Adrenal gland (tissue), 9 donors: ENCODE measurements at regions not wholly inside any gene's neighbourhood (a gene's known extent, or its start where the extent isn't known, plus 50 kb on each side); places are given as distances from the start of the nearest gene placed in this dataset.

Experiments
- DNase-seq, 7 donors: peaks; one replicate each; pipeline ENCODE4 v3.0.0-alpha.2; 2019 to 2020
- H3K27ac ChIP-seq, 5 donors: fragments of 200-600 bp; sonication (generic) in 4 of 5; 1 replicate in 3 of 5; 2 replicates in 2 of 5; pipeline versions ENCODE4 v1.5.1 to v1.8.0; 2016 to 2020; ENCODE audit warnings: mild to moderate bottlenecking in 1 of 5
- H3K27me3 ChIP-seq: fragments of 200-600 bp; 2 replicates; pipeline ENCODE4 v1.8.0; 2021
- H3K36me3 ChIP-seq, 2 donors: fragments of 200-600 bp; replicated peaks in 1 of 2; 1 replicate in 1 of 2; 2 replicates in 1 of 2; pipeline versions ENCODE4 v1.5.1 to v1.8.0; 2018 to 2022
- H3K4me1 ChIP-seq, 2 donors: fragments of 200-600 bp; replicated peaks in 1 of 2; 1 replicate in 1 of 2; 2 replicates in 1 of 2; pipeline versions ENCODE4 v1.5.1 to v1.8.0; 2018 to 2021
- H3K4me3 ChIP-seq, 4 donors: fragments of 200-600 bp; sonication (generic) in 3 of 4; one replicate each; pipeline ENCODE4 v1.5.1; 2016 to 2018
- H3K9me3 ChIP-seq, 3 donors: fragments of 200-600 bp; sonication (generic) in 1 of 3; replicated peaks in 1 of 3; 1 replicate in 2 of 3; 2 replicates in 1 of 3; pipeline versions ENCODE4 v1.5.1 to v1.8.0; 2016 to 2021
- CTCF ChIP-seq, 6 experiments: fragments of 450-650 bp in 4 of 6; fragments of 200-600 bp in 2 of 6; sonication (generic) in 1 of 6; IDR thresholded peaks; 1 replicate in 5 of 6; 2 replicates in 1 of 6; pipeline versions ENCODE4 v1.5.1 to v1.8.0; 2016 to 2021; ENCODE audit warnings: antibody characterized with exemption in 6 of 6, mild to moderate bottlenecking in 2 of 6, moderate library complexity in 1 of 6
- POLR2A ChIP-seq, 2 donors: fragments of 450-650 bp; IDR thresholded peaks; one replicate each; pipeline ENCODE4 v1.6.1; 2017; ENCODE audit warnings: antibody characterized with exemption in 2 of 2, mild to moderate bottlenecking in 2 of 2, moderate library complexity in 1 of 2
- WGBS, 4 donors: extraction: QIAGEN DNeasy Blood & Tissue Kit in 2 of 4; methylation state at CpG; one replicate each; pipeline versions ENCODE4 v1.1.5 to v1.1.7; 2013 to 2017; 5-methylcytosine and 5-hydroxymethylcytosine counted together
- intact Hi-C, 2 donors: fragments of 100-400 bp; cut with DNase I; formaldehyde crosslinking; loops; one replicate each; pipeline versions ENCODE4 v1.14.1 to v1.15.0; 2022 to 2023
- donor health status: healthy with polysubstance abuse.
- donor health status: Bipolar disorder and iron deficiency.
- donor health status: DM: yes; HTN: yes; CAD: no.
- donor health status: DM: no; HTN: no; CAD: no.
- donor health status: DM: no; HTN: no; CAD: no.

GRCh38 chr16:64380751-64381150 lies 741.1 kb downstream of the CDH11 start:
- no peak overlapping the region for H3K27ac ChIP-seq
- no peaks in the 10 kb centered on the region for H3K4me1 ChIP-seq
- TF ChIP-seq POLR2A (IDR thresholded peaks at IDR 0.05) (no peak), CTCF (IDR thresholded peaks at IDR 0.05) (no peak)
- no peak overlapping the region for H3K4me3 ChIP-seq
- H3K27me3 ChIP-seq, result no peaks in the 10 kb centered on the region
- H3K9me3 ChIP-seq, result no peaks in the 10 kb centered on the region
- intact Hi-C loops, result no loop called here
- no peak for DNase-seq
- no peaks in the 10 kb centered on the region for H3K36me3 ChIP-seq
- 40 to 94% (median 74%) methylated on average over 1 to 3 of the region's 3 CpGs for WGBS, 4 donors

GRCh38 chr16:64375391-64375980 lies 746.4 kb downstream of the CDH11 start:
- TF ChIP-seq POLR2A (IDR thresholded peaks at IDR 0.05) (no peak), CTCF (IDR thresholded peaks at IDR 0.05) (no peak)
- intact Hi-C loops, result no loop called here
- WGBS, 4 donors, result 71 to 81% (median 74%) methylated on average over 3 of the region's 3 CpGs
- Histone ChIP-seq H3K27me3 (no peaks in the 10 kb centered on the region), H3K4me1 (no peaks in the 10 kb centered on the region), H3K27ac (no peak overlapping the region), H3K36me3 (no peaks in the 10 kb centered on the region), H3K4me3 (no peak overlapping the region), H3K9me3 (no peaks in the 10 kb centered on the region)
- no peak for DNase-seq

GRCh38 chr16:64370112-64370511 lies 751.8 kb downstream of the CDH11 start:
- intact Hi-C loops, result no loop called here
- Histone ChIP-seq H3K36me3 (no peaks in the 10 kb centered on the region), H3K27ac (no peak overlapping the region), H3K27me3 (no peaks in the 10 kb centered on the region), H3K9me3 (no peaks in the 10 kb centered on the region), H3K4me1 (peaks cover 0 to 5% of the 10 kb centered on the region in 2 donors), H3K4me3 (no peak overlapping the region)
- TF ChIP-seq POLR2A (IDR thresholded peaks at IDR 0.05) (no peak), CTCF (IDR thresholded peaks at IDR 0.05) (no peak)
- 15 to 35% (median 23%) methylated on average over 1 of the region's 1 CpG for WGBS, 4 donors
- DNase-seq, result no peak

- DNase-seq, result no peak
- Histone ChIP-seq H3K9me3 (no peaks in the 10 kb centered on the region), H3K27me3 (no peaks in the 10 kb centered on the region), H3K4me3 (no peak overlapping the region), H3K4me1 (peaks cover 0 to 13% of the 10 kb centered on the region in 2 donors), H3K27ac (no peak overlapping the region), H3K36me3 (no peaks in the 10 kb centered on the region)
- intact Hi-C loops, result no loop called here
- TF ChIP-seq CTCF (IDR thresholded peaks at IDR 0.05) (no peak), POLR2A (IDR thresholded peaks at IDR 0.05) (no peak)
- 55 to 88% (median 79%) methylated on average over 2 of the region's 2 CpGs for WGBS, 4 donors
These were observed 756.4 kb downstream of the CDH11 start for GRCh38 chr16:64365448-64365931.
